NCI-H1436 (cell line): ENCODE measurements at regions not wholly inside any gene's neighbourhood (a gene's known extent, or its start where the extent isn't known, plus 50 kb on each side); places are given as distances from the start of the nearest gene placed in this dataset.
A peak's percentile ranks its signal among the peaks of the same experiment; 100 is the strongest.
"Not testable (repeated sequence)": the region's sequence is repeated elsewhere in the genome, so short reads cannot be mapped to it uniquely, and the experiment has no call there.

ENCODE experiments used
- DNase-seq: peaks from one replicate; lab custom pipeline; 2025; lab: John Stamatoyannopoulos, UW

- no peak for DNase-seq
Observed at GRCh38 chr2:39929531-39929930, 150.5 kb upstream of the THUMPD2 start.

- no peak for DNase-seq
Observed at GRCh38 chr2:39925312-39925711, 146.3 kb upstream of the THUMPD2 start.

- no peak for DNase-seq
Observed at GRCh38 chr2:39923455-39923854, 144.4 kb upstream of the THUMPD2 start.

- DNase-seq: no peak
Observed at GRCh38 chr2:39922679-39923405, 143.8 kb upstream of the THUMPD2 start.

- DNase-seq: no peak
Observed at GRCh38 chr2:39920307-39920801, 141.3 kb upstream of the THUMPD2 start.

- DNase-seq: no peak
Observed at GRCh38 chr2:39919511-39920306, 140.7 kb upstream of the THUMPD2 start.

- DNase-seq: no peak
Observed at GRCh38 chr2:39918886-39919285, 139.8 kb upstream of the THUMPD2 start.

- not testable (repeated sequence) for DNase-seq
Observed at GRCh38 chr2:39917371-39917770, 138.3 kb upstream of the THUMPD2 start.

GRCh38 chr2:39914949-39915348 lies 135.9 kb upstream of the THUMPD2 start:
- DNase-seq: no peak

- peak; percentile 69 for DNase-seq
Observed at GRCh38 chr2:39913648-39914461, 134.8 kb upstream of the THUMPD2 start.

GRCh38 chr2:39902103-39902502 lies 123.0 kb upstream of the THUMPD2 start:
- DNase-seq: no peak

GRCh38 chr2:39898934-39899333 lies 119.9 kb upstream of the THUMPD2 start:
- no peak for DNase-seq

GRCh38 chr2:39897273-39897672 lies 118.2 kb upstream of the THUMPD2 start:
- no peak for DNase-seq

- DNase-seq: no peak
Observed at GRCh38 chr2:39894082-39894481, 115.0 kb upstream of the THUMPD2 start.

- DNase-seq: no peak
Observed at GRCh38 chr2:39893616-39894015, 114.6 kb upstream of the THUMPD2 start.

- DNase-seq: no peak
Observed at GRCh38 chr2:39881948-39882347, 102.9 kb upstream of the THUMPD2 start.

GRCh38 chr2:39881494-39881893 lies 102.4 kb upstream of the THUMPD2 start:
- DNase-seq: no peak

- not testable (repeated sequence) for DNase-seq
Observed at GRCh38 chr2:39879001-39879400, 99.9 kb upstream of the THUMPD2 start.

- no peak for DNase-seq
Observed at GRCh38 chr2:39875914-39876267, 96.8 kb upstream of the THUMPD2 start.

GRCh38 chr2:39875182-39875913 lies 96.3 kb upstream of the THUMPD2 start:
- DNase-seq: no peak

- DNase-seq: no peak
Observed at GRCh38 chr2:39874236-39874635, 95.2 kb upstream of the THUMPD2 start.

- DNase-seq: no peak
Observed at GRCh38 chr2:39873586-39873985, 94.5 kb upstream of the THUMPD2 start.
